Stimulated activated naive CD4-positive, alpha-beta T cell (primary cell): ENCODE measurements at regions not wholly inside any gene's neighbourhood (a gene's known extent, or its start where the extent isn't known, plus 50 kb on each side); places are given as distances from the start of the nearest gene placed in this dataset.
"Not testable (repeated sequence)": the region's sequence is repeated elsewhere in the genome, so short reads cannot be mapped to it uniquely, and the experiment has no call there.

Experiments used
- DNase-seq, 6 experiments: peaks; one replicate each; lab custom pipeline; 2025; lab: John Stamatoyannopoulos, UW

DNA sequence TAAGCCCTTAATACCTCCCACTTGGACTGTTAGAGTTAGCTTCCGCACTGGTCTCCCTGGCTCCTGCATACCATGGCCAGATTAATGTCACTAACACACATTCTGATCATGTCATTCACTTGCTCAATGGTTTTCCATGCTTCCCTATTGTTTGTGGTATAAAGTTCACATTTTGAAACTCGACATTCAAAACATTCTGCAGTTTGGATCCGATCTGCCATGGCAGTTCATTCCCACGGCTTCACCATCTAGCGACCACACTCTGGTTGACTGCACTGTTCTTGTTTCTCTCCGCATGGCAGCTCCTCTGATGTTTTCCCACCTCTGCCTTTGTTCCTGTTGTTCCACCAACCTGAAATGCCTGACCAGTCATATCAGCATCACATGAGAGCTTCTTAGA is 87.4 kb upstream of the WAC start:
- DNase-seq: no peak

DNA sequence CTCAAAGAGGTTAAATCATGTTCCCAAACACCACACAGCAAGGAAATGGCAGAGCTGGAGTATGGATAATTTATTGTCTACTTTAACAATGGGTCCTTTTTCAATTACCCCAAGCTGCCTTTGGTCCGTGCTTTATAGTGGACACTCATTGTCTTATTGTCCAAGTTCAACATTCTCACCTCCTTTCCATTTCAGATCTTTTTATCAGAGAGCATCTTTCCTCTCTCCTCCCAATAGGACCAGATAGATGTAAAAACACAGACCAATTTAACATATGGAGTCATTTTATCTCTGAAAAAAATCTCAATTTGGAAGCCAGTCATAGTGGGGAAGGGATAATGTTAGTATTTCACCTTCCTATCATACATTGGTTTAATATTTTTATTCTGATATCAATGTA is 83.5 kb upstream of the WAC start:
- DNase-seq: no peak

DNA sequence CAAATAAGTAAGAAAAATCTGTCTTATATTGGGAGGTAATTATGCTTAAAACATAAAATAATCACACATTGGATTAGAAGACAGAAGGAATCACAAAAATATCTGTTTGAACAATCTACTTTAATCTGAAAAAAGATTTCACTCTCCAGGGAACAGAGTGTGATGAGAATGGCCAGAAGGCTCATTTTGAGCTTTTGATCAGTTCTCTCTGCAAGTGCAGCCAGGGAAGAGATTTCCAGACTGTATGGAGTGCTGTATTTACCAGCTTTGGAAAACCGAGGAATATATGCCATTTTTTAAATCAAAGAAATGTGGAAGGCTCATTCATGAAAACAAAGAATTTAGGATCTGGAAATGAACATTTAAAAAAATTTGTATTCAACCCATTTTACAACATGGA is 83.0 kb upstream of the WAC start:
- no peak for DNase-seq

DNA sequence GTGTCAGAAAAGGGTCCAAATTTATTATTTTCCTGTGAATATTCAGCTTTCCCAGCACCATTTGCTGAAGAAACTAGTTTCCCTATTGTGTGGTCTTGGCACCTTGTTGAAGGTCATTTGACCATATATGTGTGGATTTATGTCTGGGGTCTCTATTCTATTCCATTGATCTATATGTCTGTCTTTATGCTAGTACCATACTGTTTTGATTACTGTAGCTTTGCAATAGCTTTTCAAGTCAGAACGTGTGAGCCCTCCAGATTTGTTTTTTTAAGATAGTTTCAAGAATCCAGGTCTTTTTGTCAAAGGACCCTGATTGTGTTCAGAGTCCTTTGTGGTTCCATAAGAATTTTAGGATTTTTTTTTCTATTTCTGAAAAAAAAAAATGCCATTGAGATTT is 79.0 kb upstream of the WAC start:
- DNase-seq: no peak

DNA sequence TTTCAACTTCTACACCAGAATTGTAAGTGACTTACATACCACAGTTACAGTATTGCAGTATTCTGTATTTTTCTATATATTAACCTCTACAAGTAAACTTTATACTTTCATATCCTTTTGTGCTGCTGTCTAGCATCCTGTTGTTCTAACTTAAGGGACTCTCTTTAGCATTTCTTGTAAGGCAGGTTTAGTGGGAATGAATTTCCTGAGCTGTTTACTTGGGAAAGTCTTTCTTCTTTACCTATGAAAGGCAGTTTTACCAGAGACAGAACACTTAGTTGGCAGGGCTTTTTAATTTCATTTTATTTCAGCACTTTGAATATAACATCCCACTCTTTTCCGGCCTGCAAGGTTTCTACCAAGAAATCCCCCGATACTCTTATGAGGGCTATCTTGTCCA is 75.8 kb upstream of the WAC start:
- no peak for DNase-seq

DNA sequence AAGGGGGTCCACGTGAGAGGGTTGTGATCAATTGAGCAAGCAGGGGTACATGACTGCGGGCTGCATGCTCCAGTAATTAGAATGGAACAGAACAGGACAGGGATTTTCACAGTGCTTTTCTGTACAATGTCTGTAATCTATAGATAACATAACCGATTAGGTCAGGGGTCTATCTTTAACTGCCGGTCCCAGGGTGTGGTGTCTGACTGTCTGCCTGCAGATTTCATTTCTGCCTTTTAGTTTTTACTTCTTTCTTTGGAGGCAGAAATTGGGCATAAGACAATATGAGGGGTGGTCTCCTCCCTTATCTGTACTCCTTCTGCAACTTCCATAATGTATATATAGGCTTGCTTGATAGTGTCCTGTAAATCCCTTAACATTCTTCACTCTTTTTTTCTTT is 75.0 kb upstream of the WAC start:
- not testable (repeated sequence) for DNase-seq

DNA sequence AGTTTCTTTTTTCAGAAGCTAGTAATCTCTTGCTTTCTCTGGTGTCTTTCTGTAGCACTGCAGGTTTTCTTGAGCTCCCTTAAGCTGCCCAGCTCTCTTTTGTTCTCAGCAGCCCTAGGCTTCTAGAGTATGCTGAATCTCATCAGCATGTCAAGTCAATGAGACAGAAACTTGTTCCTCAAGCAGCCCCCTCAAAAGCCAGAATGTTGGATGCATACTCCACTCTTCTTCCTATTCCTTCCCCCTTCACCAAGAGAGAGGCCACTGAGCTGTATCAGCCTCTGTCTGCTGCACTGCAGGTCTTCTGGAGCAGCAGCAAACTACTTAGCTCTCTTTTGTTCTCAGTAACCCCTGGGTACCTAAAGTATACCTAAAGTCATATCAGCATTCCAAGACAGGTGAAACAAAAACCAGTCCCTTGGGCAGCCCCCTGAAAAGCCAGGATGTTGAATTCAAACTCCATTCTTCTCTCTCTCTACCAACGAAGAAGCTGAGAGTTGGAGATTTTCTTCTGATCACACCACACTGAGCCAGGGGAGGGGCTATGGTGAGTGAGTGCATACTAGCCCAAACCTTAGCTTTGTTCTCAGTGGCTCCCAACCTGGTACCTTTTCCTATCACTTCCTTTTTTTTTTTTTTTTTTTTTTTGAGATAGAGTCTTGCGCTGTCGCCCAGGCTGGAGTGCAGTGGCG is 73.3 kb upstream of the WAC start:
- no peak for DNase-seq

DNA sequence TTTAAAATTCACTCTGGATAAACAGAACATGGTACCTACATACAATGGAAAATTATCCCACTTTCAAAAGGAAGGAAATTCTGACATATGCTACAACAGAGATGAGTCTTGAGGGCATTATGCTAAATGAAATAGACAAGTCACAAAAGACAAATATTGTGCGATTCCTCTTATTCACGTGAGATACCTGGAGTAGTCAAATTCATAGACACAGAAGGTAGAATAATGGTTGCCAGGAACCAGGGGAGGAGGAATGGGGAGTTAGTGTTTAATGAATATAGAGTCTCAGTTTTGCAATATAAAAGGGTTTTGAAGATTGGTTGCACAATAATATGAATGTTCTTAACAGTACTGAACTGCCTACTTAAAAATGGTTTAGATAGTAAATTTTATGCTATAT is 69.8 kb upstream of the WAC start:
- DNase-seq: no peak

DNA sequence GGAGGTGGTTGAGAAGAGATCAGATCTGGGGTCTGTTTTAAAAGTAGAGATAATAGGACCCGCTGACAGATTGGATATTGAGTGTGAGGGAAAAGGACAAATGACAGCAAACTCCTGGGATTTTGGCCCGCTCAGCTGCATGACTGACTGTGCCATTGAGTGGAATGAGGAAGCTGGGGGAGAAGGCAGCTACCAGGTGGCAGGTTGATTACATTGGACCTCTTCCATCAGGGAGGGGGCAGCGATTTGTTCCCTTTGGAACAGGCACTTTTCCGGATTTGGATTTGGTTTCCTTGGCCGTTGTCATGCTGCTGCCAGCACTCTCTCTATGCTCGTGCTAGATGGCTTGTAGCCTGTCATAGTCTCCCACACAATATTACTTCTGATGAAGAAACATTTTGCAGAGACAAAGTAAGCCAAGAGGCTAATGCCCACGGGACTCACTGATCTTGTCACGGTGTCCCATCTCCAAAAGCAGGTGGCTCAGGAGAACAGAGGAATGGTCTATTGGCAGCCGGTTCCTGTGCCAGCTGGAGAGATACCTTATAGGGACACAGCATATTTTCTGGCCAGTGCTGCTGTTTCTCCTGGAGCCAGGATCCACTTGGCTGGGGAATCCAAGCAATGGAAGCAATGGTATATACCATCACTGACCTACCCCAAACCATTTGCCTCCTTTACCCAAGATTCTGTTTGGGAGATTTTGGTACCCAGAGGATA is 69.1 kb upstream of the WAC start:
- DNase-seq: no peak

DNA sequence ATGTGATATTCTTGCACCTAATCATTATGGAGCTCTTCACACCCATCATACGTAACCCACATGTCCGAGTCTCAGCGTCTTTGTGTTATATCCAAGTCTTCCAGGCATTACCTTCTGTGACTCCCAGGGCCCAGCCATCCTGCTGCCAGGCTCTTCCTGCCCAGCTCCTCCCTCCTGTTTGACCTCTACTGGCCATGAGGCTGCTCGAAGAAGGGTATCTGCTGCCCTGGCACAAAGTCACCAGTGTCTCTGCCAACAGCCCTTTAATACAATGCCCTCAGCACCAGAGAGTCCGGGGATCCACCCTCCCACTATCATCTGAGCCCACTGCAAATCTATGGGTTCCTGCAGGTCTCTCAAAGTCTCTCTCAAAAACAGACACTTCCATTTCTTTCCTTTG is 65.3 kb upstream of the WAC start:
- no peak for DNase-seq

DNA sequence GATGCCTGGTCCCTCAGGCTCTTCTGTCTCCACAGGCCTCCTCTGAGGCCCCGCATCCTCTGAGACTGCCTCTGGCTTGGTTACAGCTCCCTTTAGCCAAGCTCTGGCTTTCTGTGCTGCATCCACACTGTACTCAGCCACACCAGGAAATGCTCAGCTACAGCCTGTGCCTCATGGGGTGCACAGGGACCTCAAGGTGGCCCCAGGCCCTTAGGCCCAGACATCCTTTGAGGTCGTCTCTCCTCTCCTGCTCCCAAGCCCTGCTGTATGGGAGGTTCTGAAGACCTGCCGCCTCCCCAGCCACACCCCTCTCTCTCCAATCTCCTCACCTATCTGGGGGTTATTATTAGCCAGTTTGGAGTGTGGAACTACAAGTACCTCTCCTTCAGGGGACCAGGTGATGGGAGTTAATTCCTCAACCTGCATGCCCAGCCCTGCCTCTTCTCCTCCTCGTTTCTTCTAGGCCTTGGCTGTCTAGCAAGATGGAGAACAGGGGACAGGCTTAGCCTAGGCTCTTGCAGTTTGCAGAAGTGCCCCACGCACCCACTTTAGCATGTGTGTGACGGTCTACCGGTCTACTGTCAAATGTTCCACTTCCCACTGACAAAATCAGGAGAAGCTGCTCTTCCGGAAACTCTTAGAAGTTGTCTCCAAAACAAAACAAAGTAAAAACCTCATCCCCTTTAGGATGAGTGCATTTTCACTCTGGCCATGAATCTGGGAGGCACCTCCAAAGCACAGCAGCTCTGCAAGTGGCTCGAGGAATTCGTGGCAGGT is 64.0 kb upstream of the WAC start:
- no peak for DNase-seq

DNA sequence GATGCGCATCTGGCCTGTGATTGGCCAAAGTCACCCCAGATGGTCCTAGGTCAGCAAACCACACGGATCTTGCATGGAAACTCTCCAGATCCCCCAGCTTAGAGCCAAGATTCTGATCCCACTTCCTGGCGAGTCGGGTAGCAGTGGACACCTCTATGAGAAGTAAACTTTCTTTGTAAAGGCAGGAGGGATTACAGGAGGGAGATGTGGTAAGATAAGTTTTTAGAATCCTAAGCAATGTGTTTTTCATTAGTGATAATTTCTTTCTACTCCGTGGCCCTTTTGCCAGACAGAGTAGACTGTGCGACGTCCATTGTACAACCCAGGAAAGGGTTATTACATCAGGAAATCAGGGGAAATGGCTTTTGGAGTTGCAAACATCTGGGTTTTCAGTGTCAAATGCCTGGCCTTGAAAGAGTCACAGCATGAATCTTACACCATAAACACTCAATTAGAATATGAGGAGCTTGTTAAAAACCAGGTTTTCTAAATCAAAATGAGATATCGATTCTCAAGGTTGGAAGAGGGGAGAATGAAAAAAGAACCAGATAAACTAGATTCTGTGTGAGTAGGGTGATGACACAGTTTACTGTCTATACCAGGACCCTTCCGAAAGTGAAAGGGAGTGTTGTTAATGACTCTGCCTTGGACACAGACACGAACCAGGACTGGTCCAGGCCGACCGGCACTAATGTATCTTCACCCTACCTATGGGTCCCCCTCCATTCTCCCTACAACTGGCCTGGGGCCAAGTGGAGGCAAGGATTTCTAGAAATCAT is 61.9 kb upstream of the WAC start:
- no peak for DNase-seq

DNA sequence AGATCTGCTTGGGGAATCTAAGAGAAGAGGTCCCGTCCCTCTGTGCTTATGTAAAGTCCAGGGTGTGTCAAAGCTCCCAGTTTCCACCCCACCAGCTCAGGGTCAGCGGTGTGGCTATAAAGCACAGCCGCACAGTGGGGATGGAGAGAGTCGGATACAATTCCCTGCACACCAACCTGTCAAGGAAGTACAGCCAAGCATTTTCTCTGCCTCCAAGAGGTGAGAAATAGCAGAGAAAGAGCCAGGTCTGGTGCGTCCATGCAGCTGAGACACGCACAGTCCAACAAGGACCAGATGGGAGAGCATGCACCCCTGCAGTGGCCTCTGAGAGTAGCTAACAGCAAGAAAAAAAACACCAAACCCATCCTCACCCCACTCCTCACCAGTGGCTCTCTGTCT is 61.3 kb upstream of the WAC start:
- no peak for DNase-seq

DNA sequence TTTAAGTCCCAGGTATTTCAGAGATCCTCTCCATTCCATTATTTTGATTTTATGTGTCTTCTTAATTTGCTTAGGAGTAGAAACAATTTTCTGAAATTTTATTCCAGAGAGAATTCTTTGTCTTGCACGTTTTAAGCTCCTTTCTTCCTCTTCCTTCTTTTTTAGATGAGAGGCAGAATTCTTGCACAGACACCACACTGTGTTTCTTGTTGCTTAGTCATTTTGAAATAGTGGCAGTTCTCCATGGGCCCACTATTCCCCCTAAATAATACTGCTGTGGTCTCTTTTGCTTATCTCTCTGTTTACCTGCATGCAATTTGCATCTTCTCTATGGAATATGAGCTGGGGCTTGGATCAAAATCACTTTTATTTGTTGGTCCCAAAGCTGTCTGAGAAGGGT is 54.3 kb upstream of the WAC start:
- no peak for DNase-seq

DNA sequence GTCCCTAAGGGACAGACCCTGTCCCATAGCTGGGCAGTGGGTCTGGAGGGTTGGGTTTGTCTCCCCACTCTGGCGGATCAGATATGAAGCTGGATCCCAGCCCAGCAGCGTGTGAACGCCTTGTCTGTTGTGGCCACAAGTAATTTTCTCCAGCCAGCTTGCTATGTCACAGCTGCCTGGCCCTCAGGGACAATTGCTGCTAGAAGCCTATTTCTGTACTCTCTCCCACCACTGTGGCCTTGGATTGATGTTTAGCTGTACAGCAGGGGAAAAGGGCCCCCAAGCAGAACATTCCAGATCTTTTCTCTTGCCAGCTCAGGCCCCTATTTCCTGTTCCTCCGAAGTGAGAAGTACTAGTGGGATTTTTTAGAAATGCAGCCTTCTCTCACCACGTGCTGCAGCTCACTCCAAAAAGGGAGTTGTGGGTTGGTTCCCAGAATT is 53.5 kb upstream of the WAC start:
- DNase-seq: no peak

DNA sequence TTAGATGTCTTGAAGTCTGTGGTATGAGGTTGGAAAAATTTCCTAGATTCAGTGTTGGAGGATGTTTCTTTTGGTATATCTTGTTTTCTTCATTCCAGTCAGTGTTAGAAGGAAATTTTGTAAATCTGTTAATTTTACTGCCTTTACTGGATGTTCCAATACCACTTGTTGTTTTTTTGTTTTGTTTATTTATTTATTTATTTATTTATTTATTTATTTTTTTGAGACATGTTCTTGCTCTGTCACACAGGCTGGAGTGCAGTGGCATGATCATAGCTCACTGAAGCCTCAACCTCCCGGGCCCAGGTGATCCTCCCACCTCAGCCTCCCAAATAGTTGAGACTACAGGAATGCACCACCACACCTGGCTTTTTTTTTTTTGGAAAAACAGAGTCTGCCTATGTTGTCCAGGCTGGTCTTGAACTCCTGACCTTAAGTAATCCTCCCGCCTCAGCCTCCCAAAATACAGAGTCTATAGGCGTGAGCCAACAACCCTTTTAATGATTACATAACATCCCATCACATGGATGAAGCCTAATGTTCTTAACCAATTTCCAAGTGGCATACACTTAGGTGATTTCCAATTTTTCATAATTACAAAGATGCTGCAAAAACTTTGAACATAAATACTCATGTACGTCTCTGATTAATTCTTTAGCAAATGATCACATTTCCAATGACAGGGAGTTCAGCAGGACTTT is 52.8 kb upstream of the WAC start:
- DNase-seq: no peak

DNA sequence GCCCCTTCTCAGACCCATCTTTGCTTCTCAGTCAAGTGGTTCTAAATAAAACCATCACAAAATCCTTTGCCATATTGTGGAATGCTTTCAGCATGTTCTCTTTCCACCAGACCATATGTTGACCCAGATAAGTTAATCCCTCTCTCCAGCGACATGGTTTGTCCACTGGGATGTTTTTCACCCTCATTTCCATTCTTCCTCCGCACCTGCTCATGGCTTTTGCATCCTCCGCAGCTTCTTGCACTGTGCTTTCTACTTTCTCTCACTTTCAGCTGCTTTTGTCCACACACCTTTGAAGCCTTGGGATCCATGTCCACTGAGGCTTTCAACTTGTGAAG is 52.3 kb upstream of the WAC start:
- no peak for DNase-seq

DNA sequence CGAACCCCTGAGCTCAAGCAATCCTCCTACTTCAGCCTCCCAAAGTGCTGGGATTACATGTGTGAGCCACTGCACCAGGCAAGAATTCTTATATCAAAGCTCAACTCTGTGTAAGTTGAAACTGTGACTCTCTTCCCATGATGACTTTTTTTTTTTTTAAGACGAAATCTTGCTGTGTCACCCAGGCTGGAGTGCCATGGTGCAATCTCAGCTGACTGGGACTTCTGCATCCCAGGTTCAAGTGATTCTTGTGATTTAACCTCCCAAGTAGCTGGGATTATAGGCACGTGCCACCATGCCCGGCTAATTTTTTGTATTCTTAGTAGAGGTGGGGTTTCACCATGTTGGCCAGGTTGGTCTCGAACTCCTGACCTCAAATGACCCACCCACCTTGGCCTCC is 51.6 kb upstream of the WAC start:
- not testable (repeated sequence) for DNase-seq

DNA sequence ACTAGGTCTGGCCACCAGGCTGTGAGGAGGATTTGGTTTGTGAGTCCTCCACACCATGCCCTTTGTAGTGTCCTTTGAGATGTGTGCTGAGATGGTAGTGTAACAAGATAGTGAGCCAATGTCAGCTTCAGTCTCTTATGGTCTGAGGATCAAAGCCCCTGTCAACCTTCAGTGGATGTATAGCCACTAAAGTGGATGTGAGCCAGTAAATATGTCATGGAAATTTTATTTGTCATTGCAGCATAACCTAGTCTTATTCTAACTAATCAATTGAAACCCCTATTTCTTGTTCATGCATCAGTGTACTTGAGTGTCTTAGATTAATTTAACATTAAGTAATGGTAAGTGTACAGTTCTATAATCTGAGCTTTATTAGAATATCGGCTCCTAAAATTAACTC is 51.0 kb upstream of the WAC start:
- DNase-seq: no peak
